Panc1 (cell line): ENCODE measurements at regions not wholly inside any gene's neighbourhood (a gene's known extent, or its start where the extent isn't known, plus 50 kb on each side); places are given as distances from the start of the nearest gene placed in this dataset.
A peak's percentile ranks its signal among the peaks of the same experiment; 100 is the strongest.

ENCODE experiments used
- ATAC-seq: fragments of 200-7000 bp; cut with Tn5 transposase; 2 replicates; pipeline ENCODE4 v1.9.1; 2020; ENCODE audit warnings: mild to moderate bottlenecking, moderate library complexity
- BruUV-seq: library from RNA; stranded (reverse); fragments of 400-500 nt; replicated peaks from 2 replicates; lab custom pipeline; 2021; lab: Mats Ljungman, UMichigan
- CTCF ChIA-PET: fragments of 300-600 bp; sonication (Branson Sonifier 250); formaldehyde crosslinking; loops from one replicate; lab custom pipeline; 2022; ENCODE audit warnings: antibody characterized with exemption; lab: Charles Lee
- POLR2A ChIA-PET: fragments of 300-600 bp; sonication (Branson Sonifier 250); formaldehyde crosslinking; loops from one replicate; lab custom pipeline; 2022; ENCODE audit warnings: antibody characterized with exemption; lab: Charles Lee
- DNase-seq: peaks from one replicate; pipeline ENCODE4 v3.0.0-alpha.2; 2010; ENCODE audit warnings: low read depth, low spot score
- H3K27ac ChIP-seq: 2 replicates; pipeline ENCODE4 v1.5.1; 2011; ENCODE audit warnings: mild to moderate bottlenecking, low read length, inconsistent platforms
- H3K27me3 ChIP-seq: fragments of 200-500 bp; sonication (Bioruptor generic); 2 replicates; pipeline ENCODE4 v1.6.0; 2014; ENCODE audit warnings: low read length, inconsistent platforms; ENCODE audit not compliant: control insufficient read depth, insufficient read depth
- H3K36me3 ChIP-seq: fragments of 200-500 bp; sonication (Bioruptor generic); 2 replicates; pipeline ENCODE4 v1.5.1; 2014; ENCODE audit warnings: inconsistent platforms, mild to moderate bottlenecking, low read length, moderate library complexity; ENCODE audit not compliant: control insufficient read depth, insufficient read depth
- H3K4me1 ChIP-seq: 2 replicates; pipeline ENCODE4 v1.5.1; 2011; ENCODE audit warnings: inconsistent platforms, mild to moderate bottlenecking, low read length, moderate library complexity; ENCODE audit not compliant: control insufficient read depth, insufficient read depth
- H3K4me3 ChIP-seq, 2 experiments: 2 replicates each; pipeline ENCODE4 v1.5.1; 2011 to 2012; ENCODE audit warnings: low read depth in 2 of 2, low read length in 2 of 2, mild to moderate bottlenecking in 2 of 2, inconsistent platforms in 1 of 2, moderate library complexity in 1 of 2
- H3K9me3 ChIP-seq: fragments of 200-500 bp; sonication (Bioruptor generic); 2 replicates; pipeline ENCODE4 v1.5.1; 2014; ENCODE audit warnings: low read depth, mild to moderate bottlenecking, inconsistent platforms, low read length, moderate library complexity; ENCODE audit not compliant: control insufficient read depth, insufficient read depth
- CTCF ChIP-seq: fragments of 450-650 bp; IDR thresholded peaks from 2 replicates; pipeline ENCODE4 v1.5.1; 2017; ENCODE audit warnings: mild to moderate bottlenecking
- POLR2AphosphoS5 ChIP-seq: IDR thresholded peaks from 2 replicates; pipeline ENCODE4 v1.6.1; 2012; ENCODE audit warnings: mild to moderate bottlenecking, low read depth, low read length, moderate library complexity
- SIN3A ChIP-seq: IDR thresholded peaks from 2 replicates; pipeline ENCODE4 v1.6.1; 2012; ENCODE audit warnings: low read depth, mild to moderate bottlenecking, low read length, moderate library complexity, borderline replicate concordance; ENCODE audit not compliant: insufficient read depth
- TCF7L2 ChIP-seq: IDR thresholded peaks from 2 replicates; pipeline ENCODE4 v1.6.1; 2011; ENCODE audit warnings: mild to moderate bottlenecking, low read depth, low read length, inconsistent platforms
- in situ Hi-C: cut with HindIII; loops from 2 replicates; pipeline ENCODE4 v1.10.0; 2016; ENCODE audit warnings: low sequenced_read_pairs, low pct_unique_long_range_greater_than_20kb
- intact Hi-C: fragments of 100-400 bp; cut with micrococcal nuclease; formaldehyde crosslinking; loops from one replicate; pipeline ENCODE4 v1.10.0; 2022; ENCODE audit not compliant: unreplicated experiment
- TF ChIP-seq, protein P1 (sequence below), 2 experiments: IDR thresholded peaks; 2 replicates each; pipeline ENCODE4 v1.6.1; 2011 to 2012; ENCODE audit warnings: low read depth in 2 of 2, control low read depth in 1 of 2, low read length in 1 of 2, mild to moderate bottlenecking in 1 of 2, moderate library complexity in 1 of 2; ENCODE audit not compliant: insufficient read depth in 1 of 2

GRCh38 chr2:237190966-237191713 lies 105.5 kb downstream of the COPS8 start:
- no TSS peak for BruUV-seq
- POLR2A ChIA-PET, result no interaction called here

GRCh38 chr2:237191714-237192081 lies 106.0 kb downstream of the COPS8 start:
- H3K36me3 ChIP-seq, result no peaks in the 10 kb centered on the region
- peak overlapping the region; percentile 42; the same call in 1 of the 2 replicates for H3K27ac ChIP-seq
- H3K4me3 ChIP-seq, result no peak overlapping the region
- CTCF ChIA-PET, result no interaction called here
- BruUV-seq, result no TSS peak
- H3K4me1 ChIP-seq, result peaks cover 13% of the 10 kb centered on the region; the same call in 1 of the 2 replicates
- H3K9me3 ChIP-seq, result peaks cover 3% of the 10 kb centered on the region; the same call in 1 of the 2 replicates
- DNase-seq (no peak), ATAC-seq (peak; percentile 31; the same call in 1 of the 2 replicates)
- TF ChIP-seq SIN3A (no peak), CTCF (no peak), POLR2AphosphoS5 (no peak), TCF7L2 (no peak)
- TF ChIP-seq, protein P1, sequence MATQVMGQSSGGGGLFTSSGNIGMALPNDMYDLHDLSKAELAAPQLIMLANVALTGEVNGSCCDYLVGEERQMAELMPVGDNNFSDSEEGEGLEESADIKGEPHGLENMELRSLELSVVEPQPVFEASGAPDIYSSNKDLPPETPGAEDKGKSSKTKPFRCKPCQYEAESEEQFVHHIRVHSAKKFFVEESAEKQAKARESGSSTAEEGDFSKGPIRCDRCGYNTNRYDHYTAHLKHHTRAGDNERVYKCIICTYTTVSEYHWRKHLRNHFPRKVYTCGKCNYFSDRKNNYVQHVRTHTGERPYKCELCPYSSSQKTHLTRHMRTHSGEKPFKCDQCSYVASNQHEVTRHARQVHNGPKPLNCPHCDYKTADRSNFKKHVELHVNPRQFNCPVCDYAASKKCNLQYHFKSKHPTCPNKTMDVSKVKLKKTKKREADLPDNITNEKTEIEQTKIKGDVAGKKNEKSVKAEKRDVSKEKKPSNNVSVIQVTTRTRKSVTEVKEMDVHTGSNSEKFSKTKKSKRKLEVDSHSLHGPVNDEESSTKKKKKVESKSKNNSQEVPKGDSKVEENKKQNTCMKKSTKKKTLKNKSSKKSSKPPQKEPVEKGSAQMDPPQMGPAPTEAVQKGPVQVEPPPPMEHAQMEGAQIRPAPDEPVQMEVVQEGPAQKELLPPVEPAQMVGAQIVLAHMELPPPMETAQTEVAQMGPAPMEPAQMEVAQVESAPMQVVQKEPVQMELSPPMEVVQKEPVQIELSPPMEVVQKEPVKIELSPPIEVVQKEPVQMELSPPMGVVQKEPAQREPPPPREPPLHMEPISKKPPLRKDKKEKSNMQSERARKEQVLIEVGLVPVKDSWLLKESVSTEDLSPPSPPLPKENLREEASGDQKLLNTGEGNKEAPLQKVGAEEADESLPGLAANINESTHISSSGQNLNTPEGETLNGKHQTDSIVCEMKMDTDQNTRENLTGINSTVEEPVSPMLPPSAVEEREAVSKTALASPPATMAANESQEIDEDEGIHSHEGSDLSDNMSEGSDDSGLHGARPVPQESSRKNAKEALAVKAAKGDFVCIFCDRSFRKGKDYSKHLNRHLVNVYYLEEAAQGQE (IDR thresholded peaks at IDR 0.05; ENCODE audit: insufficient read depth in 1 of 2, low read depth in 2 of 2, low read length in 1 of 2), result no peak
- no peaks in the 10 kb centered on the region for H3K27me3 ChIP-seq
- in situ Hi-C loops (no loop called here), intact Hi-C loops (no loop called here)
- POLR2A ChIA-PET, result no interaction called here

More at GRCh38 chr2:237190966-237191713, 105.5 kb downstream of the COPS8 start:
- intact Hi-C loops (no loop called here), in situ Hi-C loops (no loop called here)
- peak overlapping the region; percentile 42 for H3K27ac ChIP-seq
- H3K4me3 ChIP-seq, result no peak overlapping the region
- CTCF ChIA-PET, result no interaction called here
- DNase-seq (no peak), ATAC-seq (no peak)
- no peaks in the 10 kb centered on the region for H3K27me3 ChIP-seq
- TF ChIP-seq POLR2AphosphoS5, result no peak
- no peak for TF ChIP-seq TCF7L2
- TF ChIP-seq SIN3A, result no peak
- H3K4me1 ChIP-seq, result peaks cover 7% of the 10 kb centered on the region; the same call in 1 of the 2 replicates
- H3K9me3 ChIP-seq, result peaks cover 3% of the 10 kb centered on the region; the same call in 1 of the 2 replicates
- H3K36me3 ChIP-seq, result no peaks in the 10 kb centered on the region

DNA sequence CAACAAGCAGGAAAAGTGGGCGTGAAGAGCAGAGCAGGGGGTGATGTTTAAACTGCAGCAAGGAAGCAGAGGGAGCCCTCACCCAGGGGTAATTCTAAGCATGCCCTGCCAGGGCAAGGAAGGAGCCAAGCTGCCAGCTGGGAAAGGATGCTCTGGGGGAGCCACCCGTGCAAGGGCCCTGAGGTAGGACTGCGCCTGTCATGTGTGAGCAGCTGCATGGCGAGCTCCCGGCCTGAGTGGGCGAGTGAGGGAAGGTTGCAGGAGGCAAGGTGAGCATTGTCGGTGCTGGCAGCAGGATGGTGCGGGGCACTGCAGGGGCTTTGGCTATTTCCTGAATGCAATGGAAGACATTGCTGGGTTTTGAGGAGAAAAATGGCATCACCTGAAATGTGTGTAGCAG lies 107.2 kb downstream of the COPS8 start:
- Histone ChIP-seq H3K27ac (peak overlapping the region; percentile 48), H3K36me3 (no peaks in the 10 kb centered on the region), H3K27me3 (no peaks in the 10 kb centered on the region), H3K9me3 (no peaks in the 10 kb centered on the region), H3K4me3 (no peak overlapping the region), H3K4me1 (peaks cover 22% of the 10 kb centered on the region)
- no peak for DNase-seq
- POLR2A ChIA-PET, result no interaction called here
- no TSS peak for BruUV-seq
- CTCF ChIA-PET, result no interaction called here
- in situ Hi-C loops, result no loop called here
- TF ChIP-seq TCF7L2 (no peak), POLR2AphosphoS5 (no peak)
- ATAC-seq, result no peak
- intact Hi-C loops, result no loop called here
